Activated CD4-positive, alpha-beta T cell treated with anti-CD3 and anti-CD28 coated beads, Interleukin-2, amount 10 ng/mL, durations not matched to agents 7 days and 5 days (primary cell): ENCODE measurements at regions not wholly inside any gene's neighbourhood (a gene's known extent, or its start where the extent isn't known, plus 50 kb on each side); places are given as distances from the start of the nearest gene placed in this dataset.
"Not testable (repeated sequence)": the region's sequence is repeated elsewhere in the genome, so short reads cannot be mapped to it uniquely, and the experiment has no call there.

Experiments used
- CTCF ChIA-PET: fragments of 350-600 bp; sonication (Branson Sonifier 250); formaldehyde crosslinking; loops from one replicate; lab custom pipeline; 2021; ENCODE audit warnings: antibody characterized with exemption; lab: Charles Lee
- POLR2A ChIA-PET: fragments of 350-600 bp; sonication (Branson Sonifier 250); formaldehyde crosslinking; loops from one replicate; lab custom pipeline; 2021; ENCODE audit warnings: antibody characterized with exemption; lab: Charles Lee
- DNase-seq: peaks from one replicate; pipeline ENCODE4 v3.0.0-alpha.2; 2020
- H3K27ac Mint-ChIP-seq: one replicate; pipeline ENCODE4 v1.8.0; 2021; ENCODE audit warnings: mild to moderate bottlenecking, moderate library complexity, mixed read lengths
- H3K27me3 Mint-ChIP-seq: one replicate; pipeline ENCODE4 v1.8.0; 2021; ENCODE audit warnings: mixed read lengths
- H3K36me3 Mint-ChIP-seq: one replicate; pipeline ENCODE4 v1.8.0; 2021; ENCODE audit warnings: low read depth, mixed read lengths
- H3K4me1 Mint-ChIP-seq: one replicate; pipeline ENCODE4 v1.8.0; 2021; ENCODE audit warnings: mixed read lengths
- H3K4me3 Mint-ChIP-seq: one replicate; pipeline ENCODE4 v1.8.0; 2021; ENCODE audit warnings: mild to moderate bottlenecking, moderate library complexity, mixed read lengths
- H3K9me3 Mint-ChIP-seq: one replicate; pipeline ENCODE4 v1.8.0; 2021; ENCODE audit warnings: mixed read lengths

- no peaks in the 10 kb centered on the region for H3K36me3 Mint-ChIP-seq
- ChIA-PET CTCF (no interaction called here), POLR2A (no interaction called here)
- DNase-seq: no peak
- no peak overlapping the region for H3K4me3 Mint-ChIP-seq
- peaks cover 2% of the 10 kb centered on the region for H3K27me3 Mint-ChIP-seq
- H3K27ac Mint-ChIP-seq: no peak overlapping the region
- no peaks in the 10 kb centered on the region for H3K4me1 Mint-ChIP-seq
- H3K9me3 Mint-ChIP-seq: peaks cover 2% of the 10 kb centered on the region
Measured at GRCh38 chr16:51845586-51846305, 694.7 kb upstream of the SALL1 start.

GRCh38 chr16:51839727-51840462, 688.8 kb upstream of the SALL1 start:
- H3K27ac Mint-ChIP-seq: no peak overlapping the region
- H3K4me3 Mint-ChIP-seq: no peak overlapping the region
- POLR2A ChIA-PET: no interaction called here
- peaks cover 2% of the 10 kb centered on the region for H3K27me3 Mint-ChIP-seq
- no peaks in the 10 kb centered on the region for H3K36me3 Mint-ChIP-seq
- CTCF ChIA-PET: no interaction called here
- no peaks in the 10 kb centered on the region for H3K4me1 Mint-ChIP-seq
- H3K9me3 Mint-ChIP-seq: no peaks in the 10 kb centered on the region
- no peak for DNase-seq

GRCh38 chr16:51834794-51835193, 683.7 kb upstream of the SALL1 start:
- no peak for DNase-seq
- POLR2A ChIA-PET: no interaction called here
- no peaks in the 10 kb centered on the region for H3K4me1 Mint-ChIP-seq
- H3K36me3 Mint-ChIP-seq: no peaks in the 10 kb centered on the region
- no peak overlapping the region for H3K4me3 Mint-ChIP-seq
- CTCF ChIA-PET: no interaction called here
- H3K9me3 Mint-ChIP-seq: peaks cover 4% of the 10 kb centered on the region
- no peaks in the 10 kb centered on the region for H3K27me3 Mint-ChIP-seq
- H3K27ac Mint-ChIP-seq: no peak overlapping the region

- no peaks in the 10 kb centered on the region for H3K27me3 Mint-ChIP-seq
- ChIA-PET POLR2A (no interaction called here), CTCF (no interaction called here)
- no peak overlapping the region for H3K4me3 Mint-ChIP-seq
- no peaks in the 10 kb centered on the region for H3K4me1 Mint-ChIP-seq
- H3K36me3 Mint-ChIP-seq: no peaks in the 10 kb centered on the region
- H3K27ac Mint-ChIP-seq: no peak overlapping the region
- DNase-seq: no peak
- peaks cover 4% of the 10 kb centered on the region for H3K9me3 Mint-ChIP-seq
Measured at GRCh38 chr16:51834133-51834532, 683.1 kb upstream of the SALL1 start.

GRCh38 chr16:51831595-51832367, 680.7 kb upstream of the SALL1 start:
- ChIA-PET CTCF (interaction anchor here (0.8 kb wide), 1 partner anchor 387 kb away, joined by 3 read pairs; no protein-coding TSS in a partner anchor), POLR2A (no interaction called here)
- H3K27ac Mint-ChIP-seq: no peak overlapping the region
- no peaks in the 10 kb centered on the region for H3K4me1 Mint-ChIP-seq
- H3K36me3 Mint-ChIP-seq: no peaks in the 10 kb centered on the region
- DNase-seq: no peak
- no peak overlapping the region for H3K4me3 Mint-ChIP-seq
- H3K9me3 Mint-ChIP-seq: peaks cover 4% of the 10 kb centered on the region
- H3K27me3 Mint-ChIP-seq: no peaks in the 10 kb centered on the region

- POLR2A ChIA-PET, H3K4me1 Mint-ChIP-seq, H3K4me3 Mint-ChIP-seq, H3K36me3 Mint-ChIP-seq, H3K27me3 Mint-ChIP-seq, H3K27ac Mint-ChIP-seq, CTCF ChIA-PET, H3K9me3 Mint-ChIP-seq, DNase-seq: not testable (repeated sequence)
Measured at GRCh38 chr16:51831034-51831433, 680.0 kb upstream of the SALL1 start.

- Mint-ChIP-seq H3K36me3 (no peaks in the 10 kb centered on the region), H3K9me3 (no peaks in the 10 kb centered on the region), H3K4me3 (no peak overlapping the region), H3K27ac (no peak overlapping the region), H3K4me1 (no peaks in the 10 kb centered on the region), H3K27me3 (no peaks in the 10 kb centered on the region)
- ChIA-PET POLR2A (no interaction called here), CTCF (no interaction called here)
- no peak for DNase-seq
Measured at GRCh38 chr16:51825779-51826178, 674.7 kb upstream of the SALL1 start.

- ChIA-PET CTCF (no interaction called here), POLR2A (no interaction called here)
- Mint-ChIP-seq H3K4me3 (no peak overlapping the region), H3K27ac (no peak overlapping the region), H3K4me1 (no peaks in the 10 kb centered on the region), H3K27me3 (no peaks in the 10 kb centered on the region), H3K9me3 (no peaks in the 10 kb centered on the region), H3K36me3 (no peaks in the 10 kb centered on the region)
- no peak for DNase-seq
Measured at GRCh38 chr16:51822471-51822870, 671.4 kb upstream of the SALL1 start.

GRCh38 chr16:51821527-51821926, 670.5 kb upstream of the SALL1 start:
- POLR2A ChIA-PET: no interaction called here
- CTCF ChIA-PET: no interaction called here
- H3K36me3 Mint-ChIP-seq: no peaks in the 10 kb centered on the region

GRCh38 chr16:51820176-51820575, 669.1 kb upstream of the SALL1 start:
- no peak for DNase-seq
- H3K4me3 Mint-ChIP-seq: no peak overlapping the region
- H3K9me3 Mint-ChIP-seq: no peaks in the 10 kb centered on the region
- no peak overlapping the region for H3K27ac Mint-ChIP-seq
- no peaks in the 10 kb centered on the region for H3K4me1 Mint-ChIP-seq
- ChIA-PET CTCF (no interaction called here), POLR2A (no interaction called here)
- H3K36me3 Mint-ChIP-seq: no peaks in the 10 kb centered on the region
- H3K27me3 Mint-ChIP-seq: no peaks in the 10 kb centered on the region

More at GRCh38 chr16:51821527-51821926, 670.5 kb upstream of the SALL1 start:
- Mint-ChIP-seq H3K27me3 (no peaks in the 10 kb centered on the region), H3K27ac (no peak overlapping the region), H3K4me1 (no peaks in the 10 kb centered on the region), H3K9me3 (no peaks in the 10 kb centered on the region), H3K4me3 (no peak overlapping the region)
- DNase-seq: no peak

GRCh38 chr16:51818342-51818944, 667.4 kb upstream of the SALL1 start:
- ChIA-PET CTCF (no interaction called here), POLR2A (no interaction called here)
- Mint-ChIP-seq H3K27ac (no peak overlapping the region), H3K27me3 (no peaks in the 10 kb centered on the region), H3K9me3 (no peaks in the 10 kb centered on the region), H3K4me3 (no peak overlapping the region), H3K4me1 (no peaks in the 10 kb centered on the region), H3K36me3 (no peaks in the 10 kb centered on the region)
- peak; percentile 20 for DNase-seq

GRCh38 chr16:51816929-51817328, 665.9 kb upstream of the SALL1 start:
- CTCF ChIA-PET: no interaction called here
- Mint-ChIP-seq H3K27me3 (no peaks in the 10 kb centered on the region), H3K36me3 (no peaks in the 10 kb centered on the region), H3K4me1 (no peaks in the 10 kb centered on the region), H3K9me3 (peaks cover 2% of the 10 kb centered on the region), H3K27ac (no peak overlapping the region), H3K4me3 (no peak overlapping the region)
- POLR2A ChIA-PET: no interaction called here
- DNase-seq: no peak

- H3K27ac Mint-ChIP-seq: no peak overlapping the region
- CTCF ChIA-PET: no interaction called here
- H3K27me3 Mint-ChIP-seq: no peaks in the 10 kb centered on the region
- DNase-seq: no peak
- H3K4me1 Mint-ChIP-seq: no peaks in the 10 kb centered on the region
- H3K9me3 Mint-ChIP-seq: peaks cover 2% of the 10 kb centered on the region
- H3K36me3 Mint-ChIP-seq: no peaks in the 10 kb centered on the region
- POLR2A ChIA-PET: no interaction called here
- H3K4me3 Mint-ChIP-seq: no peak overlapping the region
Measured at GRCh38 chr16:51815523-51815922, 664.5 kb upstream of the SALL1 start.
